Epithelial cell of prostate (primary cell): ENCODE measurements at regions not wholly inside any gene's neighbourhood (a gene's known extent, or its start where the extent isn't known, plus 50 kb on each side); places are given as distances from the start of the nearest gene placed in this dataset.

ENCODE experiments used
- DNase-seq: peaks from one replicate; pipeline ENCODE4 v3.0.0-alpha.2; 2011; ENCODE audit warnings: low read depth, low spot score
- H3K27ac ChIP-seq: fragments of 450-650 bp; 2 replicates; pipeline ENCODE4 v1.5.1; 2017; ENCODE audit warnings: mild to moderate bottlenecking

GRCh38 chr21:28758883-28759242, 233.8 kb downstream of the LTN1 start:
- no peak for DNase-seq

GRCh38 chr21:28758042-28758882, 234.4 kb downstream of the LTN1 start:
- peak; percentile 29 for DNase-seq
- no peak overlapping the region for H3K27ac ChIP-seq

More at GRCh38 chr21:28758883-28759242, 233.8 kb downstream of the LTN1 start:
- H3K27ac ChIP-seq = no peak overlapping the region

- DNase-seq = no peak
- no peak overlapping the region for H3K27ac ChIP-seq
Measured at GRCh38 chr21:28754862-28755261, 237.8 kb downstream of the LTN1 start.

- no peak overlapping the region for H3K27ac ChIP-seq
- DNase-seq = no peak
Measured at GRCh38 chr21:28754127-28754611, 238.5 kb downstream of the LTN1 start.

GRCh38 chr21:28752131-28752530, 240.5 kb downstream of the LTN1 start:
- DNase-seq = no peak
- H3K27ac ChIP-seq = no peak overlapping the region

GRCh38 chr21:28751176-28751575, 241.5 kb downstream of the LTN1 start:
- no peak overlapping the region for H3K27ac ChIP-seq
- no peak for DNase-seq

- DNase-seq = no peak
Measured at GRCh38 chr21:28750565-28750964, 242.1 kb downstream of the LTN1 start.

GRCh38 chr21:28749536-28749935, 243.1 kb downstream of the LTN1 start:
- no peak overlapping the region for H3K27ac ChIP-seq
- no peak for DNase-seq

More at GRCh38 chr21:28750565-28750964, 242.1 kb downstream of the LTN1 start:
- H3K27ac ChIP-seq = no peak overlapping the region

GRCh38 chr21:28747464-28747863, 245.2 kb downstream of the LTN1 start:
- H3K27ac ChIP-seq = no peak overlapping the region
- no peak for DNase-seq

- no peak for DNase-seq
- H3K27ac ChIP-seq = no peak overlapping the region
Measured at GRCh38 chr21:28746166-28746565, 246.5 kb downstream of the LTN1 start.

- H3K27ac ChIP-seq = peak overlapping the region; percentile 18
- DNase-seq = peak; percentile 57
Measured at GRCh38 chr21:28745131-28746016, 247.3 kb downstream of the LTN1 start.

- no peak overlapping the region for H3K27ac ChIP-seq
- no peak for DNase-seq
Measured at GRCh38 chr21:28743723-28744122, 249.0 kb downstream of the LTN1 start.

- DNase-seq = no peak
Measured at GRCh38 chr21:28742527-28742926, 250.2 kb downstream of the LTN1 start.

GRCh38 chr21:28740125-28740524, 252.6 kb downstream of the LTN1 start:
- no peak for DNase-seq
- H3K27ac ChIP-seq = no peak overlapping the region

More at GRCh38 chr21:28742527-28742926, 250.2 kb downstream of the LTN1 start:
- H3K27ac ChIP-seq = no peak overlapping the region

- no peak for DNase-seq
- no peak overlapping the region for H3K27ac ChIP-seq
Measured at GRCh38 chr21:28738882-28739281, 253.8 kb downstream of the LTN1 start.

GRCh38 chr21:28738420-28738704, 254.3 kb downstream of the LTN1 start:
- H3K27ac ChIP-seq = peak overlapping the region; percentile 44
- DNase-seq = no peak

GRCh38 chr21:28737674-28738419, 254.8 kb downstream of the LTN1 start:
- no peak for DNase-seq
- H3K27ac ChIP-seq = peak overlapping the region; percentile 44

- DNase-seq = peak; percentile 31
- H3K27ac ChIP-seq = peak overlapping the region; percentile 56
Measured at GRCh38 chr21:28734522-28735175, 258.0 kb downstream of the LTN1 start.

GRCh38 chr21:28731700-28732321, 260.9 kb downstream of the LTN1 start:
- H3K27ac ChIP-seq = no peak overlapping the region
- no peak for DNase-seq

- no peak for DNase-seq
- no peak overlapping the region for H3K27ac ChIP-seq
Measured at GRCh38 chr21:28729887-28730286, 262.8 kb downstream of the LTN1 start.
